Uterus (tissue), 3 donors: ENCODE measurements at regions not wholly inside any gene's neighbourhood (a gene's known extent, or its start where the extent isn't known, plus 50 kb on each side); places are given as distances from the start of the nearest gene placed in this dataset.
"Not testable (repeated sequence)": the region's sequence is repeated elsewhere in the genome, so short reads cannot be mapped to it uniquely, and the experiment has no call there.

ENCODE experiments used
- DNase-seq, 2 donors: peaks; one replicate each; pipeline ENCODE4 v3.0.0-alpha.2; 2019 to 2020
- H3K27ac ChIP-seq, 2 donors: fragments of 200-600 bp; sonication (generic); 1 replicate in 1 of 2; 2 replicates in 1 of 2; pipeline ENCODE4 v1.5.1; 2016 to 2018
- H3K27me3 ChIP-seq, 2 donors: fragments of 200-600 bp; sonication (generic); one replicate each; pipeline ENCODE4 v1.5.1; 2018 to 2019; ENCODE audit warnings: control low read depth in 1 of 2
- H3K36me3 ChIP-seq, 2 donors: fragments of 200-600 bp; sonication (generic); one replicate each; pipeline ENCODE4 v1.5.1; 2019; ENCODE audit warnings: control low read depth in 1 of 2
- H3K4me1 ChIP-seq, 2 donors: fragments of 200-600 bp; sonication (generic); one replicate each; pipeline ENCODE4 v1.5.1; 2018 to 2019; ENCODE audit warnings: control low read depth in 1 of 2
- H3K4me3 ChIP-seq, 2 donors: fragments of 200-600 bp; sonication (generic); 1 replicate in 1 of 2; 2 replicates in 1 of 2; pipeline ENCODE4 v1.5.1; 2018 to 2019; ENCODE audit warnings: mild to moderate bottlenecking in 1 of 2
- H3K9me3 ChIP-seq, 2 donors: fragments of 200-600 bp; sonication (generic); one replicate each; pipeline ENCODE4 v1.5.1; 2019; ENCODE audit warnings: control low read depth in 1 of 2
- POLR2A ChIP-seq, 2 donors: fragments of 450-650 bp; IDR thresholded peaks; one replicate each; pipeline ENCODE4 v1.6.1; 2016; ENCODE audit warnings: antibody characterized with exemption in 2 of 2, mild to moderate bottlenecking in 1 of 2, moderate library complexity in 1 of 2
- intact Hi-C: fragments of 100-400 bp; cut with DNase I; formaldehyde crosslinking; loops from one replicate; pipeline ENCODE4 v1.15.1; 2023; ENCODE audit warnings: low total_unique reads
- TF ChIP-seq, protein P1 (sequence below), 4 experiments: fragments of 200-600 bp in 2 of 4; fragments of 450-650 bp in 2 of 4; sonication (generic) in 2 of 4; IDR thresholded peaks; one replicate each; pipeline ENCODE4 v1.5.1; 2016 to 2019; ENCODE audit warnings: antibody characterized with exemption in 4 of 4, mild to moderate bottlenecking in 2 of 4, moderate library complexity in 1 of 4
- donor health status: DM: yes; HTN: yes; CAD: no.

- intact Hi-C loops, result no loop called here
- no peak for DNase-seq
- H3K4me3 ChIP-seq, result no peak overlapping the region
- H3K4me1 ChIP-seq, result peaks cover 0 to 9% of the 10 kb centered on the region in 2 donors
- no peak for TF ChIP-seq POLR2A (IDR thresholded peaks at IDR 0.05)
- TF ChIP-seq, protein P1, sequence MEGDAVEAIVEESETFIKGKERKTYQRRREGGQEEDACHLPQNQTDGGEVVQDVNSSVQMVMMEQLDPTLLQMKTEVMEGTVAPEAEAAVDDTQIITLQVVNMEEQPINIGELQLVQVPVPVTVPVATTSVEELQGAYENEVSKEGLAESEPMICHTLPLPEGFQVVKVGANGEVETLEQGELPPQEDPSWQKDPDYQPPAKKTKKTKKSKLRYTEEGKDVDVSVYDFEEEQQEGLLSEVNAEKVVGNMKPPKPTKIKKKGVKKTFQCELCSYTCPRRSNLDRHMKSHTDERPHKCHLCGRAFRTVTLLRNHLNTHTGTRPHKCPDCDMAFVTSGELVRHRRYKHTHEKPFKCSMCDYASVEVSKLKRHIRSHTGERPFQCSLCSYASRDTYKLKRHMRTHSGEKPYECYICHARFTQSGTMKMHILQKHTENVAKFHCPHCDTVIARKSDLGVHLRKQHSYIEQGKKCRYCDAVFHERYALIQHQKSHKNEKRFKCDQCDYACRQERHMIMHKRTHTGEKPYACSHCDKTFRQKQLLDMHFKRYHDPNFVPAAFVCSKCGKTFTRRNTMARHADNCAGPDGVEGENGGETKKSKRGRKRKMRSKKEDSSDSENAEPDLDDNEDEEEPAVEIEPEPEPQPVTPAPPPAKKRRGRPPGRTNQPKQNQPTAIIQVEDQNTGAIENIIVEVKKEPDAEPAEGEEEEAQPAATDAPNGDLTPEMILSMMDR (IDR thresholded peaks at IDR 0.05), result no peak
- no peaks in the 10 kb centered on the region for H3K27me3 ChIP-seq
- H3K36me3 ChIP-seq, result no peaks in the 10 kb centered on the region
- H3K27ac ChIP-seq, result no peak overlapping the region
- no peaks in the 10 kb centered on the region for H3K9me3 ChIP-seq
These were observed 98.9 kb upstream of the EGLN3 start for GRCh38 chr14:34049790-34050189.

- H3K4me3 ChIP-seq, H3K4me1 ChIP-seq, H3K36me3 ChIP-seq, DNase-seq, intact Hi-C loops, H3K27me3 ChIP-seq, H3K9me3 ChIP-seq, H3K27ac ChIP-seq: not testable (repeated sequence)
These were observed 98.3 kb upstream of the EGLN3 start for GRCh38 chr14:34049187-34049586.

DNA sequence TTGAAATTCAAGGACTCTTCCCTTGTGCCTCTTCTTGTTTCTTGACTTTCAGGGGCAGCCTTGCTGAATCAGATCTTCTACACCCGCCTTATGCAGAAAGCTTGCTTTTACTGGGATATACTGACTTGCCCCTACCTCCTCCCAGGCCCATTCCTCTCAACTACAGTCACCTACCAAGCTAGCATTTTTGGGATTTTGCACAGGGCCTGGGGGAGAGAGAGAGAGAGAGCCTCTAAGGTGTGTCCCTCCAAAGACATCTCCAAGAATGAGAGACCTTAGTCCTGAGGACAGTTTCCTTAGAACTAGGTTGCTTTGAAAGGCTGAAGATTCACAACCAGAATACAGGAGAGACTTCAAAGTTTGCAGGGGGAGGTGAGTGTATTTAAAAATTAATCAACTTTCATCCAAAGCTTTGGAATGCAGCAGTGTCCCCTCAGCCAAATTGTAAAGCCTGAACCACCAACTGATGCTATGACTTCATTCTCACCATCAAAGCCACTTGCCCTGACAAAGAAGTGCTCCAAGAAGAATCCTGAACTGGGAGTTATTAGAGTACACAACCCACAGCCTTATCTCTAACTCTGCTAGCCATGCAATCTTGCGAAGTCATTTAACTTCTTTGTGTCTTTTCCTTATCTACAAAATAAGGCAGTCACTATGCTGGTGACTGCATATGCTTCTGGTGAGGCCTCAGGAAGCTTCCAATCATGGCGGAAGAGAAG, 96.1 kb upstream of the EGLN3 start:
- DNase-seq, result no peak
- H3K27me3 ChIP-seq, result no peaks in the 10 kb centered on the region
- no peak overlapping the region for H3K27ac ChIP-seq
- intact Hi-C loops, result no loop called here
- TF ChIP-seq POLR2A (IDR thresholded peaks at IDR 0.05), result no peak
- TF ChIP-seq, protein P1 (IDR thresholded peaks at IDR 0.05), result no peak
- H3K9me3 ChIP-seq, result no peaks in the 10 kb centered on the region
- H3K4me3 ChIP-seq, result no peak overlapping the region
- H3K4me1 ChIP-seq, result no peaks in the 10 kb centered on the region
- no peaks in the 10 kb centered on the region for H3K36me3 ChIP-seq

DNA sequence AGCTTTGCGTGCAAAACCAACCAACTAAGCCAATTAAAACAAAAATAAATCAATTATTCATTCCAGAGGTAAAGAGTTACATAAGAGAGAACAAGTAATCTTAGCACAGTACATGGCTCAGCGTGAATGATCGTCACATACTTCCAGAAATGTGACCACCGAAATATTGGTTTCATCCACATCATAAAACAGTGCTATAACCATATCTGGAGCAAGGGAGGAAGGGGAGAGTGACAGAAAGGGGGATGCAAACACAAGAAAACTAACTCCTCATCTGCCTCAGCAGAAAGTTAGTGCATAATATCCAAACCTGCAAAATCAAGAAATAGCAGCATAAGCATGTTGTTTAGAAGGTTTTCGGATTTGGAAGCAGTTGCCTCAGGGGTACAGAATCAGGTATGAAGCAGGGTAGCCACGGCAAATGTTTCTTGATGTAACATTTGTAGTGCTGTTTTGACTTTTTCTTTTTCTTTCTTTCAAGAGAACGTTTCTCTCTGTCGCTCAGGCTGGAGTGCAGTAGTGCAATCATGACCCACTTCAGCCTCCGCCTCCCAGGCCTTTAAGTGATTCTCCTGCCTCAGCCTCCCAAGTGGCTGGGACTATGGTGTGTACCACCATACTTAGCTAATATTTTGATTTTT, 93.9 kb upstream of the EGLN3 start:
- Histone ChIP-seq H3K36me3 (no peaks in the 10 kb centered on the region), H3K27ac (no peak overlapping the region), H3K4me1 (no peaks in the 10 kb centered on the region), H3K27me3 (no peaks in the 10 kb centered on the region), H3K4me3 (no peak overlapping the region), H3K9me3 (no peaks in the 10 kb centered on the region)
- intact Hi-C loops, result no loop called here
- no peak for DNase-seq
- TF ChIP-seq POLR2A (IDR thresholded peaks at IDR 0.05), result no peak
- TF ChIP-seq, protein P1 (IDR thresholded peaks at IDR 0.05), result no peak

DNA sequence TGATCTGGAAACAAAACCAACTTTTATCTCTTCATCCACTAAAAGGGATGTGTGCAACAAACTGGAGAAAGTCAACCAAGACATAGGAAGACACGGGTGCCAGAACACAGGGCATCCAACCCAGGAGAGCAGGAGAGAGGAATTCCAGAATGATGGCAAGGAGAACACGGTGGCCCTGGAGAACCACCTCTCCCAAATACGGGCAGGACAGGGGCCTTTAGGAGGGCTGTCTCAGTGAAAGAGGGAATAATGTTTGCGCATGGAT, 93.4 kb upstream of the EGLN3 start:
- intact Hi-C loops, result no loop called here
- Histone ChIP-seq H3K36me3 (no peaks in the 10 kb centered on the region), H3K4me3 (no peak overlapping the region), H3K27ac (no peak overlapping the region), H3K4me1 (no peaks in the 10 kb centered on the region), H3K9me3 (no peaks in the 10 kb centered on the region), H3K27me3 (no peaks in the 10 kb centered on the region)
- TF ChIP-seq POLR2A (IDR thresholded peaks at IDR 0.05), result no peak
- TF ChIP-seq, protein P1 (IDR thresholded peaks at IDR 0.05), result no peak
- DNase-seq, result no peak
